DOHH2 (cell line): ENCODE measurements at regions not wholly inside any gene's neighbourhood (a gene's known extent, or its start where the extent isn't known, plus 50 kb on each side); places are given as distances from the start of the nearest gene placed in this dataset.

ENCODE experiments used
- H3F3A ChIP-seq: fragments of 200-600 bp; sonication (generic), shearing (Covaris generic); 2 replicates; pipeline ENCODE4 v1.6.0; 2016; ENCODE audit warnings: antibody characterized with exemption, mild to moderate bottlenecking; ENCODE audit not compliant: control insufficient read depth, insufficient read depth
- H3K27ac ChIP-seq: fragments of 200-600 bp; sonication (generic); 2 replicates; pipeline ENCODE4 v1.5.1; 2014; ENCODE audit warnings: low read depth, mild to moderate bottlenecking, low read length, moderate library complexity
- H3K27me3 ChIP-seq: fragments of 200-600 bp; sonication (generic); 2 replicates; pipeline ENCODE4 v1.6.1; 2014; ENCODE audit warnings: mild to moderate bottlenecking, low read length, mixed read lengths; ENCODE audit not compliant: control insufficient read depth
- H3K36me3 ChIP-seq: fragments of 200-600 bp; sonication (generic); 2 replicates; pipeline ENCODE4 v1.6.1; 2014; ENCODE audit warnings: mild to moderate bottlenecking, low read length, moderate library complexity, mixed read lengths; ENCODE audit not compliant: control insufficient read depth
- H3K4me1 ChIP-seq: fragments of 200-600 bp; sonication (generic); 2 replicates; pipeline ENCODE4 v1.6.1; 2014; ENCODE audit warnings: mild to moderate bottlenecking, low read length, mixed read lengths; ENCODE audit not compliant: control insufficient read depth
- H3K4me2 ChIP-seq: fragments of 200-600 bp; sonication (generic); 2 replicates; pipeline ENCODE4 v1.6.0; 2014; ENCODE audit warnings: mild to moderate bottlenecking, low read length, moderate library complexity
- H3K4me3 ChIP-seq: fragments of 200-600 bp; sonication (generic); 2 replicates; pipeline ENCODE4 v1.5.1; 2014; ENCODE audit warnings: mild to moderate bottlenecking, low read length, mixed read lengths
- H3K79me2 ChIP-seq: fragments of 200-600 bp; sonication (generic); 2 replicates; pipeline ENCODE4 v1.6.1; 2014; ENCODE audit warnings: mild to moderate bottlenecking, low read length, mixed read lengths; ENCODE audit not compliant: control insufficient read depth
- H3K9me2 ChIP-seq: fragments of 200-600 bp; sonication (generic); replicated peaks from 2 replicates; pipeline ENCODE4 v1.6.1; 2014; ENCODE audit warnings: mild to moderate bottlenecking, low read length, mixed read lengths; ENCODE audit not compliant: control insufficient read depth
- H3K9me3 ChIP-seq: fragments of 200-600 bp; sonication (generic); 2 replicates; pipeline ENCODE4 v1.6.1; 2014; ENCODE audit warnings: antibody characterized with exemption, low read length, mixed read lengths; ENCODE audit not compliant: control insufficient read depth, insufficient read depth
- H4K20me1 ChIP-seq: fragments of 200-600 bp; sonication (generic); 2 replicates; pipeline ENCODE4 v1.6.0; 2014; ENCODE audit warnings: low read depth, mild to moderate bottlenecking, antibody characterized with exemption, low read length, moderate library complexity; ENCODE audit not compliant: control insufficient read depth, insufficient read depth
- CTCF ChIP-seq: fragments of 200-600 bp; sonication (generic); IDR thresholded peaks from one replicate; pipeline ENCODE4 v1.5.1; 2014; ENCODE audit warnings: antibody characterized with exemption, mild to moderate bottlenecking, low read depth, low read length; ENCODE audit not compliant: poor library complexity, severe bottlenecking
- EZH2phosphoT487 ChIP-seq: fragments of 200-600 bp; sonication (generic); IDR thresholded peaks from 2 replicates; pipeline ENCODE4 v1.6.1; 2017; ENCODE audit warnings: borderline replicate concordance, mild to moderate bottlenecking, antibody characterized with exemption, low read length, moderate library complexity, mixed read lengths

- H3K27ac ChIP-seq: no peak overlapping the region
- no peaks in the 10 kb centered on the region for H3K4me1 ChIP-seq
- H3K4me3 ChIP-seq: no peak overlapping the region
- H3K36me3 ChIP-seq: no peaks in the 10 kb centered on the region
- H3K9me2 ChIP-seq: no peaks in the 10 kb centered on the region
- H3K79me2 ChIP-seq: no peaks in the 10 kb centered on the region
- no peaks in the 10 kb centered on the region for H3K27me3 ChIP-seq
- H4K20me1 ChIP-seq: no peaks in the 10 kb centered on the region
- no peaks in the 10 kb centered on the region for H3F3A ChIP-seq
- H3K9me3 ChIP-seq: no peaks in the 10 kb centered on the region
- no peak overlapping the region for H3K4me2 ChIP-seq
- TF ChIP-seq CTCF: no peak
- TF ChIP-seq EZH2phosphoT487: no peak
Observed at GRCh38 chr13:107770541-107770940, 444.8 kb downstream of the LIG4 start.

DNA sequence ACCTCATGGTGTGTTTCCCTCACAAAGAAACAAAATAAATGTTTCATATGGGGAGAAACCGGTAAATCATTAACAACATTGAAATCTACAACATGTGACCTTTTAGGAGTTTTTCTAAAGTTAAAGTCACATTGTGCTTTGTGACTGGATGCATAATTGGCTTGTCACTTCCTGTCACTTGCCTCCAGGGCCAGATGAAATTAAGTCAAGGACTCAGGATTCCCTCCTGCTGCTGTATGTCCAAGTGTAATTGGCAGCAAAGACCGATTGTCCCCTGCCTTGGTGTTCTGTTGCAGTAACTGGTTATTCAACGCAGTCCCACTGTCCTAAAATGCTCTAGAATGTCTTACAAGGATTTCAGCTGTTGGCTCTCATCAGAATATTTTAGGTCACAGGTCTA, 448.2 kb downstream of the LIG4 start:
- H3K36me3 ChIP-seq: no peaks in the 10 kb centered on the region
- no peaks in the 10 kb centered on the region for H3K79me2 ChIP-seq
- H3K27me3 ChIP-seq: no peaks in the 10 kb centered on the region
- H3K9me3 ChIP-seq: no peaks in the 10 kb centered on the region
- H4K20me1 ChIP-seq: no peaks in the 10 kb centered on the region
- H3K4me1 ChIP-seq: no peaks in the 10 kb centered on the region
- no peak overlapping the region for H3K4me3 ChIP-seq
- no peak overlapping the region for H3K4me2 ChIP-seq
- TF ChIP-seq CTCF (no peak), EZH2phosphoT487 (no peak)
- H3K9me2 ChIP-seq: no peaks in the 10 kb centered on the region
- no peaks in the 10 kb centered on the region for H3F3A ChIP-seq
- no peak overlapping the region for H3K27ac ChIP-seq

DNA sequence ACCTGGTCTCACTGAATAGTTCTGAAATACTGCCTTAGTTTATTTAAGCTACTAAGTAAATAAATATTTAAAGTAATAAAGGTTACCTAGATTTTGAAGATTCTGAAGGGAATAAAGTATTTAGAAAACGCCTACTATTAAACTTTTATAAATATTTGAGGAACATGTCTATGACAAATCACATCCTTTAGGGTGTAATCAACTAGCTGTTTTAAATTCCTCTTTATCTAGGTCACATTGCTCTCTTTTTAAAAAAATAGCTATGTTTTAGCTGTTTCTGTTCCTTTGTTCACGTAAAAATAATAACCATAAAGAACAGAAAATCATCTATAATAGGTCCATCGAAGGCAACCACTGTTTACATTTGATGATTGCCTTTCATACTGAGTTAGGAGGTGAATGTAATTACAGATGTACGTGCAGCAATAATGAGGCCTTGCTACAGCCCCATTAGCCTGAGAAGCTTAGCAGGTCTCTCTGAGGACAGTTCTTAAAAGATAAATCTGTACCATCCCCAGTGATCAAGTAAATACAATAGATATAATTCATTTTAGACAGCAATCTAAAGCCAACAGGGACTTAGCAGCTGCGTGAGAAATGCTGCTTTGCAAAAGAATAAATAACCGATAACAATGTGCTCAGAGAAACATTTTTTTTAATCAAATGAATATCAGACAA, 449.5 kb downstream of the LIG4 start:
- Histone ChIP-seq H3K27ac (no peak overlapping the region), H4K20me1 (no peaks in the 10 kb centered on the region), H3K27me3 (no peaks in the 10 kb centered on the region), H3K4me1 (no peaks in the 10 kb centered on the region), H3K36me3 (no peaks in the 10 kb centered on the region), H3F3A (no peaks in the 10 kb centered on the region), H3K9me2 (no peaks in the 10 kb centered on the region), H3K79me2 (no peaks in the 10 kb centered on the region), H3K4me2 (no peak overlapping the region), H3K9me3 (no peaks in the 10 kb centered on the region), H3K4me3 (no peak overlapping the region)
- TF ChIP-seq CTCF (no peak), EZH2phosphoT487 (no peak)
